Dedifferentiated amniotic fluid mesenchymal stem cell (primary cell): ENCODE measurements at regions not wholly inside any gene's neighbourhood (a gene's known extent, or its start where the extent isn't known, plus 50 kb on each side); places are given as distances from the start of the nearest gene placed in this dataset.

Experiments
- DNase-seq: peaks from one replicate; pipeline ENCODE4 v3.0.0-alpha.2; 2016; ENCODE audit errors: extremely low spot score

DNA sequence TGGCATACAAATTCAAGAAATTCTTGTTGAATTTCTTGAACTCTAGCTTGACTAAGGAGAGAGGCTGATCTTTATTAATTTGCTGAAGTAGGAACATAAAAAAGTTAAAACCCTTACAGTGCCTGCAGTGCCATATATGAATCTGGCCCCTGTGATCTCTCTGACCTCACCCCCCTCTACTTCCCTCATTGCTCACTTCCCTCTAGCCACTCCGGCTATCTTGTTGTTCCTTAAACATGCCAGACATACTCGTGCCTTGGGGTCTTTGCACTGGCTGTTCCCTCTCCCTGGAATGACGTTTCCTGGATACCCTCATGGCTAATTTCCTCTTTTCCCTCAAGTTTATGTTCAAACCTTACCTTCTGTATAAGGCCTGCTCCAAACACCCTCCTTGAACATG is 246.3 kb upstream of the SIX2 start:
- DNase-seq: no peak

- no peak for DNase-seq
Observed at GRCh38 chr2:45254025-45254424, 244.8 kb upstream of the SIX2 start.

GRCh38 chr2:45253151-45253550 is 243.9 kb upstream of the SIX2 start:
- DNase-seq: no peak

DNA sequence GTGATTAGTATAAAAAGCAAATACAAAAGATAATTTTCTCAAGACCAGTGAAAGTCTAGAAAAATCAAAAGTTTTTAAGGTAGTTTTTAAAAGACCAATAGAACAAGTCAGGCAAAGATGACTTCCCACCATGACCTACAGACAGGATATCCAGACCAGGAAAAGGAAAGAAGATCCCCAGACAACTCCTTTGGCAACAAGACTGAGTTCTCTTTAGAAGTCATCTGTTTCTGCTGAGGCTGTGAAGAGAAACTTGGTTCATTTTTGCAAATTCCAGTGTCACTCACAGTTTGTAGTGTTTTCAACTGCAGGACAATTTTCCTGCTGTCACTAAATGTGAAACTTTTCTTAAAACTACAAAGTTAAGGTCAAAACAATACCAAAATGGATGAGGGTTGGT is 240.9 kb upstream of the SIX2 start:
- DNase-seq: no peak

- DNase-seq: no peak
Observed at GRCh38 chr2:45248214-45248613, 239.0 kb upstream of the SIX2 start.

GRCh38 chr2:45244928-45245327 is 235.7 kb upstream of the SIX2 start:
- DNase-seq: no peak

DNA sequence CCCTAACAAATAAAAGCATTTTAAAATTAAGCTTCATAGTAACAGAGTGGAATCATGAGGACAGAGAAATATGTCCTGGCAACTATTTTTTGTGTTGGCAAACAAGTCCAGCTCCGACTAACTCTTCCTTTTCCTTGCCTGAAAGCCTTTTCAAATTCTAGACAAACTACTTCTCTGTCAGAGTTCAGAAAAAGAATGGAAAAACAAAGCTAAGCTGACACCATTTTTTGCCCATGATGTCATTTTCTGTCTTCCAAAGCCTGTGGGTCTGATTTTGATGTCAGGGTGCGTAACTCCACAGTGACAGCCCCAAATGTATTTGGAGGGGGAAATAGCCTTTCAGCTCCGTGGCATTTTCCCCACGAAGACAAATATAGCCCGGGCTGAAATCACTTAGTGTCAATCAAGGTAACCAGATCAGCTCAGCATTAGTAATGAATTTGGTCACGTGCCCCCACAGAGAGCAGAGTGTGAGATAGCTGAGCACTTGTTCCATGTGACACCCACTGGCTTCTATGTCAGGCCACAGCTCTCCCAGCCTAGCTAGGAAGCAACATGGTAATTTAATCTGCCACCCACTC is 233.0 kb upstream of the SIX2 start:
- peak; percentile 38 for DNase-seq

- DNase-seq: no peak
Observed at GRCh38 chr2:45241061-45241561, 231.9 kb upstream of the SIX2 start.

- peak; percentile 51 for DNase-seq
Observed at GRCh38 chr2:45237850-45238542, 228.7 kb upstream of the SIX2 start.

- DNase-seq: no peak
Observed at GRCh38 chr2:45237128-45237527, 227.9 kb upstream of the SIX2 start.

- no peak for DNase-seq
Observed at GRCh38 chr2:45236268-45236667, 227.0 kb upstream of the SIX2 start.

DNA sequence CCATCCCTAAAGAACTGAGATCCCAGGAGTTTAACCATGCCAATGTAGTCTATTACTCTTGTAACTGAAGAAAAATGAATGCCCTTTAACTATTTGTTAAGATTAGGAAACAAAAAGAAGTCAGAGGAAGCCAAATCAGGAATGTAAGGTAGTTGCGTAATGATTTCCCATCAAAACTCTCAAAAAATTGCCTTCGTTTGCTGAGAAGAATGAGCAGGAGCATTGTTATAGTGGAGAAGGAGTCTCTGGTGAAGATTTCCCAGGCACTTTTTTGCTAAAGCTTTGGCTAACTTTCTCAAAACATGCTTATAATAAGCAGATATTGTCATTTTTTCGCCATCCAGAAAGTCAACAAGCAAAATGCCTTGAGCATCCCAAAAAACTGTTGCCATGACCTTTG is 224.0 kb upstream of the SIX2 start:
- DNase-seq: no peak

DNA sequence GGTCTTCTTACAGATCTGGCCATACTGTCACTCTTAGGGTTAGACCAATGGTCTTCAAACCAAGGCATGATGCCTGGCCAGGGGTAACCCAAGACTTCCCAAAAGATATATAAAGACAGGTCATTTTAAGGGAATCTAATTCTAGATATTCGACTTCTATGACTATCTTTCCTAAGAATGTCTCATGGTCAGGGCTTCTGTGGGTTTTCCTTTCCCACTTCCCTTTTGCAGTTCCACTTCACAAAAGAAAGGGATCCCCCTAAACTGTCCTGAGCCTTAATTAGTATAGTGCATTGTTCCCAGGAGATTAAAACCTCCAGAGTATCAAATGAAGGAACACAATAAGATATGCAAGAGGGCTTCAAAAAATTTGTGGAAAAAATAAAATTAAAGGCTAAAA is 223.6 kb upstream of the SIX2 start:
- DNase-seq: no peak

GRCh38 chr2:45229411-45229810 is 220.2 kb upstream of the SIX2 start:
- no peak for DNase-seq

DNA sequence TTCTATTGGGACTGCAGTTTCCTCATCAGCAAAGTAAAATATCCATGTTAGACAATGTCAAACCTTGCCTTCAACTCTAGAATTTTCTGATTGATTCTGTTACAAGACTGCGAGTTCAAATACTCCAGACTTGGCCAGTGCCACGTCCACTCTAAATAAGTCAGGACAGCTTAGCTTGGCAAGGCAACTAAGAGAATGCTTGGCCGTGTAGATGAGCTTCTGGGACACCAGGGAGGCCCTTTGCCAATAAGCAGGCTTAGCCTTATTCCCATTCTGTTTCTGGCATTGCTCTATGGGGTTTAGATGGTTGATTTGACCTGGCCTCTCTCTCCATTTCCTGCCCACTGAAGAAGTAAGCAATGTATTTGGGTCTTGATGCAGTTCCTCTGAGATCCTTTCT is 218.1 kb upstream of the SIX2 start:
- DNase-seq: no peak

DNA sequence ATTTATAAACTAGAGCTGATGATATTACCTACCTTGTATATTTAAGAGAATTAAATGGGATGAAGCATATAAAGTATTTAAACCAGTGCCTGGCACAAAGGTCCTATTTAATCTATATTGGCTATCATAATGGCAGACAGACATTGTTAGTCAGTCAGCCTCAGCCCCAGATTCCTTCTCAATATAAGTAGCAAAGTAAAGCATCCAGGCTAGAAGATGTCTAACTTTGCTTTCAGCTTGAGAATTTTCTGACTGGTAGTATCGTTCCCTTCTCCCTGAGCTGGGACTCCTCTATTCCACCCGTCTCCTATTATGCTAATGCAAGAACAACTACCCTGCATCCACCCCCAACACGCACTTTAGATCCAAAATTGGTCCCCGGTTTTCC is 215.7 kb upstream of the SIX2 start:
- no peak for DNase-seq

- DNase-seq: no peak
Observed at GRCh38 chr2:45224321-45224992, 215.2 kb upstream of the SIX2 start.

DNA sequence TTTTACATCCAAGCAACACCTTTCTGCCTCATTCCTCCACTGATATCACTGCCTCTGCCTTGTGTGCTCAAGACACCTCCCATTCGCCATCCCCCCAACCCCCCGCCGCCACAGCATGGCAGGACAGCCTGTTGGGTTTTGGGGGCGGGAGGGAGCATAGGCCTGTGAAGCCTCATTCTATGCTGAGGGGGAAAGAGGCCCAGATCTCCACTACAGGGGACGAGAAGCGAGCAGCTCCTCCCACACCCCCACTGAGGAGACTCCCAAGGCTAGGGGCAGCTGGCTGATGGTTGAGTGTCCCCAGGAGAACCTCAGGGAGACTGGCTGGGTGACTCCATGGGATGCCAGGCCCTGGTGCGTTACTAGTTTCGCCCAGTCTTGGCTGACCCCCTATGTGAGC is 214.3 kb upstream of the SIX2 start:
- DNase-seq: no peak

DNA sequence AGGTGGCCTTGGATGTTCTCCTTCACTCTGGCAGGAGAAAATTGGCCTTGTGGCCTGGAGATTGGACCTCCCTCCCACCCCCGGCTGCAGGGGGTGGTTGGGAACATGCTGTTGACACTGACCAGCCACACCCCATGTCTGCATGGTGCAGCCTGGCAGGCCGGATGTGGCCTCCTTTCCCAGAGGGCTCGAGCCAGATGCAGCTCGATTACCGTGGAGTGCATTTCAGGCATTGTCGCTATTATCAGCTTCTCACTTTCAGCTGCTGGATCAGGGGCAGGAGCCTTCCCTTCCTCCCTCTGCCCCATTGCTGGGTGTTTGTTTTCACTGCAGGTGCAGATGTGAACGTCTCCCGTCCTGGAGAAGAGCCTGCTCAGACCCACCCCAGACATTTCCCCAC is 211.0 kb upstream of the SIX2 start:
- DNase-seq: no peak

DNA sequence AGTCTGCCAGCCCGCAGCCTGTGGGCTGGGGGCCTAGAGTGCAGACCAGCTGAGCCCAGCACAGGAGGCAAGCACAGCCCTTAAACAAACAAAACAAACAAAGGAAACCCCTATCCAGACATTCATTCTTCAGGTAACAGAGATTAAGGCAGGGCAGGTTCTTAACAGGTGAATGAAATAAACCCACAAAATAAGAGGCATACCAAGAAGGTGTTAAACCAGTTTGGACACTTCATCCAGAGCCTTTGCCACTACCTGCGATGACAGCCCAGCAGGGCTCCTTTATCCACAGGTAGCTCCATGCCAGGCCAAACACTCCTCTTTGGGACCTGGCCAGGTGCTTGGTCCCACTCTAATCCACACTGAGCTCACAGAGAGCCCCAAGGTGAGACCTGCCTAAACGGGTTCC is 209.7 kb upstream of the SIX2 start:
- DNase-seq: no peak

GRCh38 chr2:45218297-45218696 is 209.0 kb upstream of the SIX2 start:
- DNase-seq: no peak

DNA sequence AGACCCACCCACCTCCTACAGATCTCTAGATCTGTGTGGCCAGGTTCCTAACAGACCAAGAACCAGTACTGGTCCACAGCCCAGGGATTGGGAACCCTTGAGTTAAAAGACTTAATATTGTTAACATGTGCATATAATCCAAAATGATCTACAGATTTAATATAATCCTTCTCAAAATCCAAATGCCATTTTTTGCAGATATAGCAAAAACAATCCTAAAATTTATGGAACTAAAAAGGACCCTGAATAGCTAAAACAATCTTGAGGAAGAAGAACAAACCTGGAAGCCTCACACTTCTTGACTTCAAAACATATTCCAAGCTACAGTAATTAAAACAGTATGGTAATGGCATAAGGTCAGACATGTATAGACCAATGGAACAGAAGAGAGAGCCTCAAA is 206.9 kb upstream of the SIX2 start:
- DNase-seq: no peak

GRCh38 chr2:45214550-45214949 is 205.3 kb upstream of the SIX2 start:
- DNase-seq: no peak
